KOPT-K1 (cell line): ENCODE measurements at regions not wholly inside any gene's neighbourhood (a gene's known extent, or its start where the extent isn't known, plus 50 kb on each side); places are given as distances from the start of the nearest gene placed in this dataset.

Experiments
- H3K27ac ChIP-seq: fragments of 200-600 bp; sonication (generic); 2 replicates; pipeline ENCODE4 v1.5.1; 2016; ENCODE audit warnings: antibody characterized with exemption, mild to moderate bottlenecking, low read depth, low read length; ENCODE audit not compliant: poor library complexity, severe bottlenecking
- H3K36me3 ChIP-seq: fragments of 200-600 bp; sonication (generic); 2 replicates; pipeline ENCODE4 v1.5.1; 2017; ENCODE audit warnings: antibody characterized with exemption, mild to moderate bottlenecking, low read length, moderate library complexity; ENCODE audit not compliant: insufficient read depth
- H3K9me3 ChIP-seq: fragments of 200-600 bp; sonication (generic); 2 replicates; pipeline ENCODE4 v1.5.1; 2017; ENCODE audit warnings: antibody characterized with exemption, low read length, mild to moderate bottlenecking; ENCODE audit not compliant: insufficient read depth, poor library complexity, severe bottlenecking

DNA sequence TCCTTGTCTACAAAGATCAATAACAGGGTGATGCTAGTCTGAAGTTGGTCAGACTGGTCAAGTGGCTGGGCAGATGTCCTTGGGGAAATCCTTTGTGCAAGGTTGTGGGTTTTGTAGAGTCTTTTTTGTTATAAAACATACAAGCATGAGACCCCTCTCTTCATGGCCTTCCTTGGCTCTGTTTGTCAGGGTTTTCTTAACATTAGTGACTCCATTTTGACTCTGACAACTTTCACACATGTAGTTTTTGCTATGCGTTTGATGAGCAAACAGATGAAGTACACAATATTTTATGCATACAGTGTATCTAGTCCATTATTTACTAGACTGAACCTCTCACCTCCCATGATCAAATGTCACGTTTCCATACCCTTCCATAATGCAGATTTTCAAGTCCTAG lies 151.2 kb upstream of the KLF7 start:
- Histone ChIP-seq H3K27ac (no peak overlapping the region), H3K36me3 (no peaks in the 10 kb centered on the region), H3K9me3 (no peaks in the 10 kb centered on the region)

DNA sequence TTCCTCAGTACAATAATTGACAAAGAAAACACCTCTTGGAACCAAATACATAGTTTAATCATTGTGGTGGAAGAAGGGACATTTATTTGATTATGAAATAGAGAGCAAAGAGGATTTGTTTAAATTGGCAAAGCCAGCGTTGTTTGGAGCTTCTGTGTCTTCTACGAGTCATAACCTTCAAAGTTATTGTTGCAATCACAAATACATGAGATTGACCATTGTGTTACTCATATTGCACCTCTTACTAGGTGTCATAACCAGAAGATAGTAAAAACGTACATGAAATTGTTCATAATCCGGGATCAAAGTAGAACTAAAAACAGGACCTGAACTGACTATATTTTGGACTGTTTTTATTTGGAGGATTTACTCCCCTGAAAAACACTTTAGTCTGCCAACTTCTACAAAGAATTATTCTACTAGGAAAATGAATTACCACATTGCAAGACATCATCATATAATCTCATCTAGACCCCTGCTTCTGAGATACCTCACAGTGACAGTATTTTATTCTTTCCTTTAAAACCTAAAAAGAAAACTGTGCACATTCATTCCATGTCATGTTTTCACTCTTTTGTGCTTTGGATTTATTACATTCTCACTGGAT lies 151.7 kb upstream of the KLF7 start:
- Histone ChIP-seq H3K27ac (no peak overlapping the region), H3K36me3 (no peaks in the 10 kb centered on the region)

GRCh38 chr2:207318181-207318628 lies 152.5 kb upstream of the KLF7 start:
- no peak overlapping the region for H3K27ac ChIP-seq
- H3K9me3 ChIP-seq = no peaks in the 10 kb centered on the region
- no peaks in the 10 kb centered on the region for H3K36me3 ChIP-seq

More for the DNA sequence above, 151.7 kb upstream of the KLF7 start:
- H3K9me3 ChIP-seq = no peaks in the 10 kb centered on the region

DNA sequence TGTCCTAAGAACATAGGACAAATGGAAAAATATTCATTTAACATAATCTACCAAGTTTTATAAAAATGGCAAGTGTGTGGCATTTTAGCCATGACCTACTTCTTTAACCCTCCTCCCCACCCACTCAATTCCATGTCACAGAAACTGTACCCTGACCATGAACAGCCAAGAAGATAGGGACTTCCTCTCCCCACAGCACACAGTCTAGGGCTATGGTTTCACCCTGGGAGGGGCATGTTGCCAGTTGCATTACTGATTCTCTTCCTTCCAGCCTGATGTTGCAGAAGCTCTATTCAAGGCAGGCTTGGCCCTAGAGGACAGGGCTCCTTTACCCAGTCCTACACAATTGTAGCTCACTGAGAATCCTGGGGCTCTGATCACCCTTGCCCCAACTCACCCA lies 153.6 kb upstream of the KLF7 start:
- no peaks in the 10 kb centered on the region for H3K36me3 ChIP-seq
- no peaks in the 10 kb centered on the region for H3K9me3 ChIP-seq
- H3K27ac ChIP-seq = no peak overlapping the region

- Histone ChIP-seq H3K27ac (no peak overlapping the region), H3K9me3 (no peaks in the 10 kb centered on the region), H3K36me3 (no peaks in the 10 kb centered on the region)
These were observed 154.8 kb upstream of the KLF7 start for GRCh38 chr2:207320381-207321159.

GRCh38 chr2:207321514-207321913 lies 155.8 kb upstream of the KLF7 start:
- no peaks in the 10 kb centered on the region for H3K36me3 ChIP-seq
- no peaks in the 10 kb centered on the region for H3K9me3 ChIP-seq
- no peak overlapping the region for H3K27ac ChIP-seq

DNA sequence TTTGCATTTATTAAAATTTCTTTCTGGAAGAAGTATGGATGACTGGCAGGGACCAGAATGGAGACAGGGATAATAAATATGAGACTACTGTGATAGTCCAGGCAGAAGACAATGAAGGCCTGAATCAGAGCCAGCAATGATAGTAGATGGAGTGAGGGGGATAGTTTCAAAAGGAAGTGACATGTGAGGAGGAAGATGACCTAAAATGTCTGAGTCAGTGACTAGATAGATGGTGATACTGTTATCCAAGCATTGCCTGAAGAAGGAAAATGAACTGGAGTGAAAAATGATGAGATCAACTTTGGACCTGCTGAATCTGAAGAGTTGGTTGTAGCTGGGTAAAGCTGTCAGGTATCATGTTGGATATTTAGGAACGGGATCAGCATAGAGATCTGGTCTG lies 158.3 kb upstream of the KLF7 start:
- no peak overlapping the region for H3K27ac ChIP-seq
- H3K9me3 ChIP-seq = no peaks in the 10 kb centered on the region
- H3K36me3 ChIP-seq = no peaks in the 10 kb centered on the region

GRCh38 chr2:207327513-207327912 lies 161.8 kb upstream of the KLF7 start:
- Histone ChIP-seq H3K27ac (no peak overlapping the region), H3K9me3 (no peaks in the 10 kb centered on the region), H3K36me3 (no peaks in the 10 kb centered on the region)

DNA sequence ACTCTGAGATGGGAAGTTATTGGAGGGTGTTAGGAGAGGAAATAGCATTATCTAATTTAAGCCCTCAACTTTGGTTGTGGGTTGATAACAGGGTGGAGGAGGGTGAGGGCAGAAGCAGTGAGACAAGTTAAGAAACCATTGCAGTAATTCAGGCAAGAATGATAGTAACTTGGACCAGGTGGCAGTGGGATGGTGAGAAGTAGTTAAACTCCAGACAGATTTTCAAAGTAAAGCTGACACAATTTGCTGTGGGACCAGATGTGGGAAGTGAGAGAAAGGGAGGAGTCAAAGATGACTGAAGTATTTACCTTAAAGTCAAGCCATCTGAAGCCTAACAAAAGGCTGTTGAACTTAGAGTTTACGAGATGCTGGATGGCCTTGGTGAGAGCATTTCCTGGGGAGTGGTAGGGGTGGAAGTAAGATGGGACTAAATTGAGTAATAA lies 163.2 kb upstream of the KLF7 start:
- no peaks in the 10 kb centered on the region for H3K9me3 ChIP-seq
- no peak overlapping the region for H3K27ac ChIP-seq
- no peaks in the 10 kb centered on the region for H3K36me3 ChIP-seq

GRCh38 chr2:207330912-207331311 lies 165.2 kb upstream of the KLF7 start:
- Histone ChIP-seq H3K27ac (no peak overlapping the region), H3K9me3 (no peaks in the 10 kb centered on the region), H3K36me3 (no peaks in the 10 kb centered on the region)

DNA sequence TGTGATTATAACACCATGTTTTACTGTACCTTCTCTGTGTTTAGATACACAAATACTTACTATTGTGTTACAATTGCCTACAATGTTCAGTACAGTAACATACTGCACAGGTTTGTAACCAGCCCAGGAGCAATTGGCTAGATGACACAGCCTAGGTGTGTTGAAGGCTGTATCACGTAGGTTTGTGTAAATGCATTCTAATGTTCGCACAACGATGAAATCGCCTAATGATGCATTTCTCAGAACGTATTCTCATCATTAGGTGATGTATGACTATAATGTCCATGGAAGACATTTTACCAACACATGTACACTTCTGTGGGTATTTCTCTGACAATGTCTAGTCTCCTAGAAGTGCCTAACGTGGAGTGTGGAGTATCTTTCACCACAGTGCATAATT lies 165.9 kb upstream of the KLF7 start:
- Histone ChIP-seq H3K27ac (no peak overlapping the region), H3K9me3 (no peaks in the 10 kb centered on the region), H3K36me3 (no peaks in the 10 kb centered on the region)

GRCh38 chr2:207332480-207333212 lies 166.9 kb upstream of the KLF7 start:
- Histone ChIP-seq H3K36me3 (no peaks in the 10 kb centered on the region), H3K27ac (no peak overlapping the region), H3K9me3 (no peaks in the 10 kb centered on the region)

DNA sequence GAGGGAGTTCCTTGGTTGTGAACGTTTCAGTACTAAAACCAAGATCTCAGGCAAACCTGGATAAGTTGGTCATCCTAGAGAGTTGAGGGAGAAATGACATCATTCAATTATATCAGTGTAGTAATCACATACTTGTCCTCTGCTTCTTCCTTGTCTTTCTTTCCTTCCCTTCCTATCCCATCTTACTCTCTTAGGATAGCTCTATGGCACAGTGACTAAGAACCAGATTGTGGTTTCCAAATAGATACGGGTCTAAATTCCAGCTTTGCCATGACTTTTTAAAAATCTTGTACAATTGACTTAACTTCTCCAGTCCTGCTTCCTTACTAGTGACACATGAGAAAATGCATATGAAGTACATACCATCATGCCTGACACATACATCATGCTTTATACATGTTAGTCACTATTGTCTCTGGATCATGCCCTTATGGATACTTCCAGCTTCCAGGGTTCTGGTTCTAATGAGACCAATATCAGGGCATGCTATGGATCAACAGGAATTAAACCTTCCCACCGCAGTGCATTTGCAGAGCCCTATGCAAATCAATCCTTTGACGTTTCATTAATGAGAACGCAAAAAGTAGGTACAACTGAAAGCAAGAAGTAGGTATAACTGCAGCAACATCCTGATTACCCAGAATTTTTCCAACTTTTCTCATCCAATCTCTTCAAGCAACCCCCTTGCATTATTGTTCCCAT lies 168.0 kb upstream of the KLF7 start:
- no peaks in the 10 kb centered on the region for H3K36me3 ChIP-seq
- no peaks in the 10 kb centered on the region for H3K9me3 ChIP-seq
- H3K27ac ChIP-seq = no peak overlapping the region

DNA sequence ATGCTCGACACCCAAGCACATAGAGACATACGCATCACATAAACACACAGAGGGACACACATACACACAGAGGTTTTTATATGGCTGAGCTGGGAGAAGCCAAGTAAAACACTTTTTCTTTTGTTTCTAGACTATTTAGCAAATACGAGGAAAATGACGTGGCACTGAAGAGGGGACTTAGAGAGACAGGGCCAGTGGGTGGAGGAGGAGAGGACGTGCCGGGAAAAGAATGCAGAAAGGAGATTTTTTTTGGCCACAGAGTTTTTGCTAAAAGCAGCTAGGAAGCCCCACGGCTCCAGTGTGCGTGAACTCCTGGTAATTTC lies 168.5 kb upstream of the KLF7 start:
- Histone ChIP-seq H3K9me3 (no peaks in the 10 kb centered on the region), H3K27ac (no peak overlapping the region)

More for the DNA sequence above, 168.5 kb upstream of the KLF7 start:
- no peaks in the 10 kb centered on the region for H3K36me3 ChIP-seq
